Spleen (tissue), 7 donors: ENCODE measurements at regions not wholly inside any gene's neighbourhood (a gene's known extent, or its start where the extent isn't known, plus 50 kb on each side); places are given as distances from the start of the nearest gene placed in this dataset.
"Not testable (repeated sequence)": the region's sequence is repeated elsewhere in the genome, so short reads cannot be mapped to it uniquely, and the experiment has no call there.

Source experiments
- CTCF ChIP-seq, 11 experiments: fragments of 200-600 bp in 7 of 11; fragments of 450-650 bp in 4 of 11; sonication (generic) in 4 of 11; IDR thresholded peaks in 8 of 11; conservative IDR thresholded peaks in 3 of 11; 1 replicate in 7 of 11; 2 replicates in 4 of 11; pipeline versions ENCODE4 v1.4.0 to v1.8.0; 2016 to 2021; ENCODE audit warnings: antibody characterized with exemption in 11 of 11, inconsistent platforms in 4 of 11, mild to moderate bottlenecking in 1 of 11
- POLR2A ChIP-seq, 3 donors: fragments of 450-650 bp; IDR thresholded peaks; one replicate each; pipeline ENCODE4 v1.5.1; 2017; ENCODE audit warnings: antibody characterized with exemption in 3 of 3, mild to moderate bottlenecking in 1 of 3
- POLR2AphosphoS5 ChIP-seq, 3 donors: sonication (generic); formaldehyde crosslinking; IDR thresholded peaks; one replicate each; pipeline ENCODE4 v1.5.1; 2017; ENCODE audit warnings: antibody characterized with exemption in 3 of 3
- donor health status: DM: no; HTN: no; CAD: no; lungs with moderate emphysema.
- donor health status: DM: no; HTN: no; CAD: no.
- donor health status: DM: no; HTN: no; CAD: no.

- not testable (repeated sequence) for TF ChIP-seq POLR2A (IDR thresholded peaks at IDR 0.05); CTCF (IDR thresholded peaks at IDR 0.05 in 8 of 11, conservative IDR thresholded peaks at IDR 0.05 in 3 of 11); POLR2AphosphoS5 (IDR thresholded peaks at IDR 0.05)
These were observed 1494.0 kb upstream of the TPTE start for GRCh38 chr21:9027417-9027800.
